Ovary (tissue), 7 donors: ENCODE measurements at regions not wholly inside any gene's neighbourhood (a gene's known extent, or its start where the extent isn't known, plus 50 kb on each side); places are given as distances from the start of the nearest gene placed in this dataset.

Experiments used
- DNase-seq, 5 donors: peaks; one replicate each; pipeline ENCODE4 v3.0.0-alpha.2; 2019 to 2020
- H3K27ac ChIP-seq, 2 donors: fragments of 200-600 bp; one replicate each; pipeline versions ENCODE4 v1.5.1 to v1.8.0; 2019 to 2022
- H3K27me3 ChIP-seq: fragments of 200-600 bp; one replicate; pipeline ENCODE4 v1.8.0; 2022
- H3K36me3 ChIP-seq: fragments of 200-600 bp; sonication (generic); one replicate; pipeline ENCODE4 v1.5.1; 2019
- H3K4me1 ChIP-seq: one replicate; pipeline ENCODE4 v1.8.1; 2013; ENCODE audit warnings: mild to moderate bottlenecking, moderate library complexity; ENCODE audit not compliant: insufficient read depth
- H3K4me3 ChIP-seq: fragments of 200-600 bp; sonication (generic); one replicate; pipeline ENCODE4 v1.5.1; 2017
- H3K9me3 ChIP-seq, 2 donors: fragments of 200-600 bp in 1 of 2; sonication (generic) in 1 of 2; one replicate each; pipeline versions ENCODE4 v1.5.1 to v1.8.1; 2013 to 2019; ENCODE audit warnings: mild to moderate bottlenecking in 1 of 2, moderate library complexity in 1 of 2
- CTCF ChIP-seq, 3 donors: fragments of 450-650 bp in 2 of 3; fragments of 200-600 bp in 1 of 3; IDR thresholded peaks; one replicate each; pipeline versions ENCODE4 v1.5.1 to v1.8.0; 2016 to 2022; ENCODE audit warnings: antibody characterized with exemption in 3 of 3, mild to moderate bottlenecking in 1 of 3
- EP300 ChIP-seq: sonication (generic); formaldehyde crosslinking; IDR thresholded peaks from one replicate; pipeline ENCODE4 v1.6.1; 2017; ENCODE audit warnings: antibody characterized with exemption
- POLR2A ChIP-seq: fragments of 450-650 bp; IDR thresholded peaks from one replicate; pipeline ENCODE4 v1.6.1; 2017; ENCODE audit warnings: antibody characterized with exemption, mild to moderate bottlenecking, moderate library complexity
- WGBS, 3 donors: extraction: QIAGEN DNeasy Blood & Tissue Kit in 1 of 3; methylation state at CpG; one replicate each; pipeline versions ENCODE4 v1.1.5 to v1.1.7; 2013 to 2017; 5-methylcytosine and 5-hydroxymethylcytosine counted together
- intact Hi-C, 4 donors: fragments of 100-400 bp; cut with DNase I; formaldehyde crosslinking; loops; one replicate each; pipeline versions ENCODE4 v1.11.0 to v1.15.1; 2022 to 2023
- donor health status: DM: no; HTN: no; CAD: no; lungs with moderate emphysema.
- donor health status: DM: no; HTN: no; CAD: no.
- donor health status: Bipolar disorder and iron deficiency.
- donor health status: DM: no; HTN: no; CAD: no.
- donor health status: DM: yes; HTN: yes; CAD: no.

DNA sequence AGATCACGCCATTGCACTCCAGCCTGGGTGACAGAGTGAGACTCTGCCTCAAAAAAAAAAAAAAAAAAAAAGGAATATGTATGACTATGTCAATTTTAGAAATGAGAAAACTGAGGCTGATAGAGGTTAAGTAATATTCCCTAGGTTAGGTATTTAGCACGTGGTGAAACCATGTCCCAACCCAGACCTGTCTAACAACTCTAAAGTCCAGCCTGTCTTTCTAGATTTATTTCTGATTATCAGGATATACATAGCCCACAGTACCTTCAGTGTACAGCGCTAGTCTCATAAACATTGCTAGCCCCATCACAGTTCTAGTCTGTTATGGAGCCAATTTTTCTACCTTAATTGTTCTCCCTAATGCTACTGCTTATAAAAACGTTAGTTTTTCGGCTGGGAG is 88.4 kb upstream of the RAP2B start:
- intact Hi-C loops: no loop called here
- H3K27ac ChIP-seq: no peak overlapping the region
- no peaks in the 10 kb centered on the region for H3K4me1 ChIP-seq
- no peak for DNase-seq
- no peaks in the 10 kb centered on the region for H3K9me3 ChIP-seq
- H3K27me3 ChIP-seq: no peaks in the 10 kb centered on the region
- TF ChIP-seq EP300 (no peak), POLR2A (no peak), CTCF (IDR thresholded peaks at IDR 0.05) (no peak)
- no peak overlapping the region for H3K4me3 ChIP-seq
- H3K36me3 ChIP-seq: no peaks in the 10 kb centered on the region
- 72 to 78% (median 72%) methylated on average over 5 of the region's 5 CpGs for WGBS, 3 donors

- H3K36me3 ChIP-seq: no peaks in the 10 kb centered on the region
- intact Hi-C loops: no loop called here
- 88 to 92% (median 89%) methylated on average over 7 of the region's 7 CpGs for WGBS, 3 donors
- no peaks in the 10 kb centered on the region for H3K4me1 ChIP-seq
- H3K27ac ChIP-seq: no peak overlapping the region
- H3K4me3 ChIP-seq: no peak overlapping the region
- H3K27me3 ChIP-seq: no peaks in the 10 kb centered on the region
- no peaks in the 10 kb centered on the region for H3K9me3 ChIP-seq
- DNase-seq: no peak
- TF ChIP-seq EP300 (no peak), POLR2A (no peak), CTCF (IDR thresholded peaks at IDR 0.05) (no peak)
These were observed 83.2 kb upstream of the RAP2B start for GRCh38 chr3:153078826-153079225.

GRCh38 chr3:153079386-153079785 is 82.6 kb upstream of the RAP2B start:
- Histone ChIP-seq H3K36me3 (no peaks in the 10 kb centered on the region), H3K4me3 (no peak overlapping the region), H3K4me1 (no peaks in the 10 kb centered on the region), H3K9me3 (no peaks in the 10 kb centered on the region), H3K27ac (no peak overlapping the region), H3K27me3 (no peaks in the 10 kb centered on the region)
- DNase-seq: no peak
- intact Hi-C loops: no loop called here
- TF ChIP-seq EP300 (no peak), POLR2A (no peak), CTCF (IDR thresholded peaks at IDR 0.05) (no peak)

DNA sequence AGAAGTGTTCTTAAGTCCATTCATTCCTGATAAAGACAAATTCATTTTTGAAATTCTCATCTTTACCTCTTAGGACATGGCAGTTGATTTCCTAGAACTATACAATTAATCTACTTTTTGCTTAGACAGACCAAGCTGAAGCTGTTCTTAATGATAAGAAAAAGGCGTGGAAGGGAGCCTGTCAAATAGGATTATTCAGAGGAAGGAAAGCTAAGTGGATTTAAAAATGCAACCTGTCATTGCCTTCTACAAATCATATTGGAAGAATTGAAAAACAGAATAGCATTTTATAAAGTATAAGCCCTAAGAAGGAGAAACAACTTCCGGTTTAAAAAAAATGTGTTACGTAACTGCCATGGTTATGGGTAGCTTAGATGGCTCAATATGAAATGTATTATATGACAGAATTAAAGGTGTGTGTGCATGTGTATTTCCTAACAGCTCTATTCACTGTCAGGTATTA is 81.2 kb upstream of the RAP2B start:
- Histone ChIP-seq H3K27ac (no peak overlapping the region), H3K27me3 (no peaks in the 10 kb centered on the region), H3K36me3 (no peaks in the 10 kb centered on the region), H3K4me3 (no peak overlapping the region), H3K9me3 (no peaks in the 10 kb centered on the region), H3K4me1 (no peaks in the 10 kb centered on the region)
- intact Hi-C loops: no loop called here
- no peak for DNase-seq
- WGBS, 3 donors: 58 to 88% (median 59%) methylated on average over 3 of the region's 3 CpGs
- TF ChIP-seq POLR2A (no peak), CTCF (IDR thresholded peaks at IDR 0.05) (no peak), EP300 (no peak)

GRCh38 chr3:153084431-153084830 is 77.6 kb upstream of the RAP2B start:
- H3K36me3 ChIP-seq: no peaks in the 10 kb centered on the region
- H3K4me1 ChIP-seq: no peaks in the 10 kb centered on the region
- WGBS, 3 donors: 79 to 81% (median 80%) methylated on average over 3 of the region's 3 CpGs
- H3K27ac ChIP-seq: no peak overlapping the region
- no peak overlapping the region for H3K4me3 ChIP-seq
- DNase-seq: no peak
- no peak for TF ChIP-seq POLR2A
- no peak for TF ChIP-seq CTCF (IDR thresholded peaks at IDR 0.05)
- H3K27me3 ChIP-seq: no peaks in the 10 kb centered on the region
- intact Hi-C loops: no loop called here
- H3K9me3 ChIP-seq: no peaks in the 10 kb centered on the region
